Ramos (cell line): ENCODE measurements at regions not wholly inside any gene's neighbourhood (a gene's known extent, or its start where the extent isn't known, plus 50 kb on each side); places are given as distances from the start of the nearest gene placed in this dataset.

ENCODE experiments used
- in situ Hi-C: fragments of 300-500 bp; cut with MboI; formaldehyde crosslinking; loops from one replicate; pipeline ENCODE4 v1.14.3; 2022; ENCODE audit warnings: low sequenced_read_pairs; ENCODE audit not compliant: unreplicated experiment

DNA sequence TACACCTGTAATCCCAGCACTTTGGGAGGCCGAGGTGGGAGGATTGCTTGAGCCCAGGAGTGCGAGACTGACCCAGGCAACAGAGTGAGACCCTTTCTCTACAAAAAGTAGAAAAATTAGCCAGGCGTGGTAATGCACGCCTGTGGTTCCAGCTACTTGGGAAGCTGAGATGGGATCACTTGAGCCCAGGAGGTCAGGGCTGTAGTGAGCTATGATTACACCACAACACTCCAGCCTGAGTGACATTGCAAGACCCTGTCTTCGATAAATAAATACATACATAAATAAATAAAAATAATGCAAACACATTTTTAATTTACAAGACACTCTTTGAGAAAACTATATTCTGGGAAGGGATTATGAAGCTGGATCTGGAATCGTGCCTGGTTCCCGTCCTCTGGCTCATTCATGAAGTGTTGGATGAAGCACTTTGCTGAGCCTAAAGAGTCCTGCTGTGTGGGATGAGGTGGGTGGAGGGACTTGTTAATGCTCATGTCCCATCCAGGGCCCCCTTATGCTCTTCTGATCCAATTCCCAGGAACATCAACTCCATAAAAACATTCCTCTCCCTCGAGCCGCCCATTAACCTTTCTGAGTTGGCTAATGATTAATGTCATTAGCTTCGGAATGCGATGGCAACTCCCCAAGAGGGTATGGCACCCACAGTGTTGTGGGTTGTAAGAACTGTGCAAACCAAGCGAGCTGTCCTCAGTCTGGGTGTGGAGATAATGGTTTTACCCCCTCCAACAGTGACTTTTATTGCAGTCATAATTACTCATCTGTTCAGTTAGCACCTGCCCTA is 236.3 kb downstream of the BAMBI start:
- in situ Hi-C loops = no loop called here

- in situ Hi-C loops = no loop called here
Observed at GRCh38 chr10:28914701-28915100, 237.4 kb downstream of the BAMBI start.

- in situ Hi-C loops = no loop called here
Observed at GRCh38 chr10:28915989-28916588, 238.8 kb downstream of the BAMBI start.

- in situ Hi-C loops = no loop called here
Observed at GRCh38 chr10:28920091-28920490, 242.8 kb downstream of the BAMBI start.

- in situ Hi-C loops = no loop called here
Observed at GRCh38 chr10:28922127-28922526, 244.8 kb downstream of the BAMBI start.

DNA sequence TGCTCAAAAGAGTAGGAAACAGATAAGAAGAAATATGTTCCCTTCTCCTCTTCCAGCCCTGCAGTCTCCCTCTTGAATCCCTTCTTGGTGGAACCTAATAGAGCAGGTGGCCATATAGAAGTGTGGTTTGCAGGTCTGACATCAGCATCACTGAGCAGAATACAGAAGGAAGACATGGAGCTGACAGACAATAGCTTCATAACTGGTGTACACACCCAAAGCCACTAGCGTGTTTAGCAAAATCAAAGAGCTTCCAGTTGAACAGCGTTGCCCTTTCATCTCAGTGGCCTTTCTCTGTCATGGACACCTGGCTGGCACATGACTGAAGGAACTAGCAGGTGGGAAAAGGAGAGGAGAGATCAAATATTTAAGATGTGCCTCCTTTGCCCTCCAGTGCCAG is 245.5 kb downstream of the BAMBI start:
- in situ Hi-C loops = no loop called here

GRCh38 chr10:28924717-28925116 is 247.4 kb downstream of the BAMBI start:
- in situ Hi-C loops = no loop called here

GRCh38 chr10:28925121-28925663 is 247.9 kb downstream of the BAMBI start:
- in situ Hi-C loops = no loop called here

DNA sequence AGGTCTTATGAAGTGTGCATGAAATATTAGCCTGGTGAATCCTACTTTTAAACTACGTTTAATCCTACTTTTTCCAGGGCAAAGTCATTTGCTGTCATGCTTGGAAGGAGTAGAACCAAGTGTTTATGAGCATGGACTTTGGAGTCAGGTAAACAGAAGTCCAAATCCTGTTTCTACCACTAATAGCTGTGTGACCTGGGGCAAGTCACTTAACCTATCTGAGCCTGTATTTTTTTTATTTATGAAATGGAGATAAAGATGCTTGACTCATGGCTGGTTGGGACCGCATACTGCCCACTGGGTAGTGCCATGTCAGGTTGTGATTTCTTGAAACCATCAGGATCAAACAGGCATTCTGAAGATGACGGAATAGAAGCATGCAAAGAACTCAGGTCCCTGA is 249.6 kb downstream of the BAMBI start:
- in situ Hi-C loops = no loop called here

DNA sequence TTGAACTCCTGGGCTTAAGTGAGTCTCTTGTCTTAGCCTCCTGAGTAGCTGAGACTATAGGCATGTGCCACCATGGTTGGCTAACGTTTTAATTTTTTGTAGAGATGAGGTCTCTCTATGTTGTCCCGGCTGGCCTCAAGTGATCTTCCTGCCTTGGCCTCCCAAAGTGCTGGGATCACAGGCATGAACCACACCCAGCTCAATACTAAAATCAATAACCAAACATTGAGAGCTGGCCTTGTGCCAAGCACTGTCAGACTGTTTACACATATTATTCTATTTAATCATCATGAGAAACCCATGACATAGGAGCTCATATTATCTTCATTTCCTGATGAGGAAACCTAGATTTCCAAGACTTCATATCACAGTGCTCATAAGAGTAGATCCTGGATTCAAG is 251.2 kb downstream of the BAMBI start:
- in situ Hi-C loops = no loop called here

DNA sequence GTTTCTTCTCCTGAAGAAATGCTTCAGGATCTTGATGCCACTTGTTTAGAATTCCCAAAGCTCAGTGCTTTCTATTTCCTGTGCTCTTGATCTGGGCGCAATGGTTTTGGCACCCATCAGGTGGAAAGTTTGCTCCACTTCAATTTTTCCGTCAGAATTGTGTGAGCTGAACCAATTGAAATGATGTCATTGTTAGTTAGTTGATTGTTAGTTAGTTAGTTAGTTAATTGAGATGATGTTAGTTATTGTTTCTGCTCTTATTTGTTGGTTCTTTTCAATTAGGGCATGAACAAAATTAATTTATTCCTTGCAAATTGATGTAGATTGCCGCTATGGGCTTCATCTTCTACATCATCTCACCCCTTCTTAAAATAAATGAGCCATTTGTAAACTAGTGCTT is 252.6 kb downstream of the BAMBI start:
- in situ Hi-C loops = no loop called here

- in situ Hi-C loops = no loop called here
Observed at GRCh38 chr10:28930514-28931495, 253.5 kb downstream of the BAMBI start.

DNA sequence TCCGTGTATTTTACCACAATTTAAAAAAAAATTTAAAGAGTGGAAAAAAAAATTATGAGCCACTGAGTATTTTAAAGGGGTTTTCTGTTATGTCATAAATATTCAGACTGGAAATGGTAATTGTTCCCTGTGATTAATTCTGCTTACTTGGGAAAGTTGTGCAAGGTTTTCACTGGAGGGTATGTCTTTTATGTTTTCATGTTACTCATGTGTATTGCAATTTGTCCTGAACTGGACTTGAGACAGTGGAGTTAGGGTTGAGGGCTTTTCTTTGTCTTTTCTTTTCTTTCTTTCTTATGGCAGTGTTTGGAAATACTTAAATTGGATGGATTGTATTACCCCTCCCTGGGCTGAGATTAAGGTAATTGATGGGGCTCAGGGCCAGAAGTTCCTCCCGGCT is 257.7 kb downstream of the BAMBI start:
- in situ Hi-C loops = no loop called here

- in situ Hi-C loops = no loop called here
Observed at GRCh38 chr10:28937959-28938358, 260.6 kb downstream of the BAMBI start.

GRCh38 chr10:28938745-28939144 is 261.4 kb downstream of the BAMBI start:
- in situ Hi-C loops = no loop called here

DNA sequence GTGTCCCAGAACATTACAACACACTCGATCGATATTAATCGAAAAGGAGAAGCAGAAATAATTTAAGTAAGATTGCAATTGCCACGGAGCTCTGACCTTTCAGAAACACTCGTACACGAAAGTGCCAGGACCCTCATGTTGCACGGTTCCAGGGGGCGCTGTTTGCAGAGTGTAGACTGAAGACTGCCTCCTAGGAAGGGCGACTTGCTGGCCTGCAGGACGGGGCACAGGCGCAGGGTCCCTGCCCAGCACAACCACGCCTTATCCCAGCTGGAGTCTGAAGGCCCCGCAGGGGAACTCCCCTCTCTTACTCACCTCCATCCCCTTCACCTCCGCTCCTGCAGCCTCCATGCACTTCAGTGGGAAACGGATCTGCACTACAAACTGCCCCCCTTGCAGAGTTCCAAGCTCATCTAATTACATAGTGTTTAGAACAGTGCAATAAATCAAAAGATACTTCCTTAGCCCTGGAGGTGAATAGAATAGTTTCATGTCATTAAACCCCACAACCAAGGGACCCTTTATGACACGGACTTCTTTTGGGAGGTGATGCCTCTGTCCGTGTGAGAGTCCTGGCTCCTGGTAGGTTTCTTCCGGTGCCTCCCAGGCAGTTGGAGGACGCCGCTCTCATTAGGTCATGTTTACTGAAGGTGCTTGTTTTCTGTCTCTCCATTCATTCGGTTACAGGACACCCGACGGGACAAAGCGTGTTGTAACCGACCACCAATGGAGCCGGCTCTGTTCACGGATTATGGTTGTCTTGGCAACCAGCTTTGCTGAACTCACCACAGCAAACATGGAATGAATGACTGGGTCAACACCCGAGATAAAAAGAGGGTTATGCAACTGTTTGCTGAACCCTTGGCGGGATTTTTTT is 262.2 kb downstream of the BAMBI start:
- in situ Hi-C loops = no loop called here

GRCh38 chr10:28940158-28940888 is 263.0 kb downstream of the BAMBI start:
- in situ Hi-C loops = no loop called here

GRCh38 chr10:28942012-28942411 is 264.7 kb downstream of the BAMBI start:
- in situ Hi-C loops = no loop called here

- in situ Hi-C loops = no loop called here
Observed at GRCh38 chr10:28945959-28946358, 268.6 kb downstream of the BAMBI start.
